K562 (cell line): ENCODE measurements at regions not wholly inside any gene's neighbourhood (a gene's known extent, or its start where the extent isn't known, plus 50 kb on each side); places are given as distances from the start of the nearest gene placed in this dataset.

Experiments
- HLTF ChIP-seq: fragments of 450-650 bp; IDR thresholded peaks from 2 replicates; pipeline ENCODE4 v1.6.1; 2016
- HNRNPH1 ChIP-seq: fragments of 200-400 bp; formaldehyde crosslinking; optimal IDR thresholded peaks from 2 replicates; pipeline ENCODE3; 2017; ENCODE audit warnings: low read depth, mild to moderate bottlenecking, low read length, moderate library complexity
- NR2C1 ChIP-seq, 2 experiments: fragments of 450-650 bp; IDR thresholded peaks; 2 replicates each; pipeline ENCODE4 v1.6.1; 2017; ENCODE audit warnings: mild to moderate bottlenecking in 2 of 2, antibody characterized with exemption in 1 of 2, inconsistent platforms in 1 of 2, missing compliant biosample characterization in 1 of 2, missing genetic modification characterization in 1 of 2
- POLR2A ChIP-seq: fragments of 450-650 bp; conservative IDR thresholded peaks from 2 replicates; pipeline ENCODE4 v1.6.1; 2016
- TAF1 ChIP-seq: IDR thresholded peaks from 2 replicates; pipeline ENCODE4 v1.6.1; 2011; ENCODE audit warnings: mild to moderate bottlenecking, low read length, moderate library complexity; ENCODE audit not compliant: insufficient read depth, control insufficient read depth, severe bottlenecking; ENCODE audit errors: extremely low read depth
- ZNF121 ChIP-seq: sonication (generic); formaldehyde crosslinking; conservative IDR thresholded peaks from 2 replicates; pipeline ENCODE4 v1.8.0; 2022; ENCODE audit warnings: missing genetic modification reagents
- ZNF316 ChIP-seq: fragments of 450-650 bp; IDR thresholded peaks from 2 replicates; pipeline ENCODE4 v1.6.1; 2016
- ZNF644 ChIP-seq: fragments of 200-800 bp; sonication (Bioruptor generic); IDR thresholded peaks from 2 replicates; pipeline ENCODE4 v1.6.1; 2016; ENCODE audit warnings: low read depth, missing genetic modification characterization, missing compliant biosample characterization
- TF ChIP-seq, protein P1 (sequence below), 3 experiments: IDR thresholded peaks in 2 of 3; conservative IDR thresholded peaks in 1 of 3; 2 replicates each; pipeline ENCODE4 v1.5.1; 2011 to 2012; ENCODE audit warnings: low read length in 3 of 3, mild to moderate bottlenecking in 3 of 3, control low read depth in 2 of 3, improper control_type of control experiment in 1 of 3, inconsistent platforms in 1 of 3, low read depth in 1 of 3, mixed read lengths in 1 of 3, moderate library complexity in 1 of 3; ENCODE audit not compliant: insufficient read depth in 2 of 3
- TF ChIP-seq, protein P2 (sequence below): sonication (generic); formaldehyde crosslinking; IDR thresholded peaks from 2 replicates; pipeline ENCODE4 v1.8.1; 2023; ENCODE audit warnings: mild to moderate bottlenecking, missing genetic modification reagents

DNA sequence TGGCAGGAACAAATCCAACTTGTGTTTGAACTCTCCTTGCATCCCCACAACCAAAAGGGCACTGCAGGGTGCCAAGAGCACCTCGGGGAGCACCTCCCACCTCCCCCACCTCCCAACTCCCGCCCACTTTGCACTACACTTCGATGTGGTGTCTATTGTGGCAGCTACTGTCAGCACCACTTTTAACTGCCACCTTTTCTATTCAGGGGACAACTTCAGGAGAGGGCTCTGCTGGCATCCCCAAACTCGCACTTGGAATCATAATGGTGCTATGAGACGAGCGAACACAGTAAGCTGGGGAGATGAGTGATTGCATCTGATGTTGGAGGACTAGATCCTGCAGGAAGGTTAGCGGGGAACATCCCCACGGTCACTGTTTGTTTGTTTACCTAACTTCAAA lies 238.2 kb upstream of the PROX1 start:
- no peak for TF ChIP-seq NR2C1 (IDR thresholded peaks at IDR 0.05)
- TF ChIP-seq NR2C1 (tag; IDR thresholded peaks at IDR 0.05): no peak
- no peak for TF ChIP-seq HLTF
- TF ChIP-seq TAF1: no peak
- no peak for TF ChIP-seq ZNF316
- TF ChIP-seq, protein P1, sequence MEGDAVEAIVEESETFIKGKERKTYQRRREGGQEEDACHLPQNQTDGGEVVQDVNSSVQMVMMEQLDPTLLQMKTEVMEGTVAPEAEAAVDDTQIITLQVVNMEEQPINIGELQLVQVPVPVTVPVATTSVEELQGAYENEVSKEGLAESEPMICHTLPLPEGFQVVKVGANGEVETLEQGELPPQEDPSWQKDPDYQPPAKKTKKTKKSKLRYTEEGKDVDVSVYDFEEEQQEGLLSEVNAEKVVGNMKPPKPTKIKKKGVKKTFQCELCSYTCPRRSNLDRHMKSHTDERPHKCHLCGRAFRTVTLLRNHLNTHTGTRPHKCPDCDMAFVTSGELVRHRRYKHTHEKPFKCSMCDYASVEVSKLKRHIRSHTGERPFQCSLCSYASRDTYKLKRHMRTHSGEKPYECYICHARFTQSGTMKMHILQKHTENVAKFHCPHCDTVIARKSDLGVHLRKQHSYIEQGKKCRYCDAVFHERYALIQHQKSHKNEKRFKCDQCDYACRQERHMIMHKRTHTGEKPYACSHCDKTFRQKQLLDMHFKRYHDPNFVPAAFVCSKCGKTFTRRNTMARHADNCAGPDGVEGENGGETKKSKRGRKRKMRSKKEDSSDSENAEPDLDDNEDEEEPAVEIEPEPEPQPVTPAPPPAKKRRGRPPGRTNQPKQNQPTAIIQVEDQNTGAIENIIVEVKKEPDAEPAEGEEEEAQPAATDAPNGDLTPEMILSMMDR (IDR thresholded peaks at IDR 0.05 in 2 of 3, conservative IDR thresholded peaks at IDR 0.05 in 1 of 3; ENCODE audit: insufficient read depth in 2 of 3, low read depth in 1 of 3, low read length in 3 of 3): no peak
- TF ChIP-seq POLR2A: no peak
- TF ChIP-seq, protein P2, sequence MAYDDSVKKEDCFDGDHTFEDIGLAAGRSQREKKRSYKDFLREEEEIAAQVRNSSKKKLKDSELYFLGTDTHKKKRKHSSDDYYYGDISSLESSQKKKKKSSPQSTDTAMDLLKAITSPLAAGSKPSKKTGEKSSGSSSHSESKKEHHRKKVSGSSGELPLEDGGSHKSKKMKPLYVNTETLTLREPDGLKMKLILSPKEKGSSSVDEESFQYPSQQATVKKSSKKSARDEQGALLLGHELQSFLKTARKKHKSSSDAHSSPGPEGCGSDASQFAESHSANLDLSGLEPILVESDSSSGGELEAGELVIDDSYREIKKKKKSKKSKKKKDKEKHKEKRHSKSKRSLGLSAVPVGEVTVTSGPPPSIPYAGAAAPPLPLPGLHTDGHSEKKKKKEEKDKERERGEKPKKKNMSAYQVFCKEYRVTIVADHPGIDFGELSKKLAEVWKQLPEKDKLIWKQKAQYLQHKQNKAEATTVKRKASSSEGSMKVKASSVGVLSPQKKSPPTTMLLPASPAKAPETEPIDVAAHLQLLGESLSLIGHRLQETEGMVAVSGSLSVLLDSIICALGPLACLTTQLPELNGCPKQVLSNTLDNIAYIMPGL (CRISPR knock-in tag): no peak
- no peak for TF ChIP-seq ZNF644 (tag)
- TF ChIP-seq HNRNPH1: no peak
- no peak for TF ChIP-seq ZNF121
